Hindlimb muscle (tissue), 1 donor: ENCODE measurements at regions not wholly inside any gene's neighbourhood (a gene's known extent, or its start where the extent isn't known, plus 50 kb on each side); places are given as distances from the start of the nearest gene placed in this dataset.

ENCODE experiments used
- DNase-seq: peaks from one replicate; pipeline ENCODE4 v3.0.0-alpha.2; 2013

DNA sequence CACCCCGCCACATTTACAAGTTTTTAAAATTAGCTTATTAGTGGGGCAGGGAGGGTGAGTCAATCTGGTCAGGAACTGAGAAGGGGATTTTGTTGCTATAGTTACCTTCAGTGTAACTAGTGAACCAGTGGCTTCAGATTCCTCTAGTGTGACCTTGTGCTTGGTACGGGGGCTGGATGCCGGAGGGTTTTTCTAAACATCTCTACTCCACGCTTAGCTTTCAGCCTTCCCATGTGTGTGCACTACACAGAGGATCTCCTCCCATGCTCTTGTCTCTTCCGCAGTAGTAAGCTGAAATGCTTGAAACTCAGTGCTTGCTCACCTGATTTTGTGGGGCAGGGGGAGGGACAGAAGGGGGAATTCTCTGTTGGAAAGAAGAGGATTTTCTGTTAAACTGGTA, 67.9 kb upstream of the AKAP13 start:
- DNase-seq: no peak

DNA sequence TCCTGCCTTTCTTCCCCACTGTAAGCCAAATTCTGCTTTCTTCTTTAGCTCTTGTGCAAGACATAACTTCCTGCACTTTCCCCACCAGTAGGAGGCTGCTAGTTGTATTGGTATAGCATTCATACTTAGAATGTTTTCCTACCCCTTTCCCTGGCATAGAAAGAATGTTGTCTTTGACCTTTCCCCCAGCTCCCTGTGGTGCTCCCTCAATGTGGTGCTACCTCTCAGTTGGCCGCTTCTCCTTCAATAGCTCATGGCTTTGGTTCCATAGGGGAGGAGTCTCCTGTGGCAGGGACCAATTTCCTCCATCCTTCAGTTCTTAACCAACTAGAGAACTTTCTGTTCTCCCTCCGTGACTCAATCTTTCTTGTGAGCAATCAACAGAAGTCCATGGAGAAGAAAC, 67.5 kb upstream of the AKAP13 start:
- no peak for DNase-seq

DNA sequence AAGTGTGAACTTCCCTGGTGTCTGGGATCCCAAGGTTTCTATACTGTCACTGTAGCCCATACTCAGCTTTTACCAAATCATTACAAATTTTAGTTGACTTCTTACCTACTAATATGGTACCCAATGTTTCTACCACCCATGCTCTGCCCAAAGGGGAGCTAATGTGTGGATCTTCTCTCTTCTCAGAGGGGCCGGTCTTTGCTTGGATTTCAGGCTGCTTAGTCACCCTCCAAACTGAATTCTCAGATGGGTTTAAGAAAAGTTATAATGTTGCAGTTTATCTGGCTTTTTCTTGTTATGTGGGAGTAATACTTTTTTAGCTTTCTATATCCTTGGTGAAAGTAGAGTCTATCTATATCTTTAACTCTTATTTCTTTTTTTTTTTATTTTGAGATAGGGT, 67.1 kb upstream of the AKAP13 start:
- DNase-seq: no peak

DNA sequence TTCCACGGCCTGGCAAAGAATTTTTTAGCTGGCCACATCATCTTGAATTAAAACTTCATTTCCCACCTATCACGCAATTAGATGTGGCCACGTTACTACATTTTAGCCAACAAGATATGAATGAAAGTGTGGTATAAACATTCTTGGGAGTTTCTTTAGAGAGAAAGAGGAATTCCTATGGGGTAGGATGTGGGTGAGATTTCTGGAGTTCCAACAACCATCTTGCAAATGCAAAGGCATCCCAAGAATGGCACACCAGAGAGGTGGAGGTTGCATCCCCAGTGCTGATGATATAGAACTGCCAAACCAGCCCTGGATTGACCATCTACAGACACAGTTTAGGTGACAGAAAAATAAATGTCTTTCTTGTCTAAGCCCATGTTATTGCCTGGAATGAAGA, 66.3 kb upstream of the AKAP13 start:
- DNase-seq: no peak

DNA sequence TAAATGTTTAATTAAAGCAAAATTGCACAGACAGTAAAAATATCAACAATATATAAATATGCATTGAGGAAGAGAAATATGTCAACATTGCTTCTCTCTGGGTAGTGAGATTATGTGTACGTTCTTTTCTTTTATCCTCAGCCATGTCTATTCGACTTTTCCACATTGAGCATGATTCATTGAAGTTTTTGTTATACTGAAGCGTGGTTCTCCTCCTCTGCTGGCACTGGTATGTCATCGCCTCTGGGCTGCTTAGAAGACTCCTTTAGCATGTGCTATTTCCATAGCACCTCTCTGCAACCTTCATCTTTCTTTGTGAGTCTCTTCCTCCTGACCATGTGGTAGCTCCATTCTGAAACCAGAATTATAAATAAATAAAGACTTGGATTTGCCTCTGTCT, 65.8 kb upstream of the AKAP13 start:
- no peak for DNase-seq

DNA sequence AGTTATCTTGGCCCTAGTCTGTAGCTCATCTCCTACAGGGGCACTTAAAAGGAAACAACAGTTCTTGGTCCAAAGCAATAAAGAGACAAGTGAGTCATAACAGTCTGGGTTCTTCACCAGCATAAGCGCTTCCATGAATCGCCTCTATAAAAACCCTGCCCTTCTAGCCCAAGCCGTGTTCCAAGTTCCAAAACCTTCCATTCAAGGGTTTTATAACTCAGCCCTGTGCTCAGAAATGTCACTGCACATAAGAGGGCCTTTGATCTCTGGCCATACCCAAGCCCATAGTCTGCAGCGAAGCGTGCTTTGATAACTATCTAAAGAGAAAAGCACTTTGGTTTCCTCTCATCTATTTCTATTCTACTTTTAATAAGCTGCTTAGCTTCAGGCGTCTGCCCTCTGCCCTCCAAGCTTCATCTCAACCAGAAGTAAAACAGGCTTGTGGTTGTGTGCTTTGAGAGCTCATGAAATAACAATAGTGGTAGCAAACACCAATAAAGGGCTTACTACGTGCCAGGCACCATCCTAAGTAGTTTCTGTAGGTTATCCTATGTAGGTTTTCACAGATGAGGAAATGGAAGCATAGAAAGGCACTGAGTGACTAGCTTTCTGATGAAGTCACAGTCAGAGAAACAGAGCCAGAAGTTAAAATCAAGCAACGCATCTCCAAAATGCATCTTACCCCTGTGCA, 64.0 kb upstream of the AKAP13 start:
- DNase-seq: no peak

DNA sequence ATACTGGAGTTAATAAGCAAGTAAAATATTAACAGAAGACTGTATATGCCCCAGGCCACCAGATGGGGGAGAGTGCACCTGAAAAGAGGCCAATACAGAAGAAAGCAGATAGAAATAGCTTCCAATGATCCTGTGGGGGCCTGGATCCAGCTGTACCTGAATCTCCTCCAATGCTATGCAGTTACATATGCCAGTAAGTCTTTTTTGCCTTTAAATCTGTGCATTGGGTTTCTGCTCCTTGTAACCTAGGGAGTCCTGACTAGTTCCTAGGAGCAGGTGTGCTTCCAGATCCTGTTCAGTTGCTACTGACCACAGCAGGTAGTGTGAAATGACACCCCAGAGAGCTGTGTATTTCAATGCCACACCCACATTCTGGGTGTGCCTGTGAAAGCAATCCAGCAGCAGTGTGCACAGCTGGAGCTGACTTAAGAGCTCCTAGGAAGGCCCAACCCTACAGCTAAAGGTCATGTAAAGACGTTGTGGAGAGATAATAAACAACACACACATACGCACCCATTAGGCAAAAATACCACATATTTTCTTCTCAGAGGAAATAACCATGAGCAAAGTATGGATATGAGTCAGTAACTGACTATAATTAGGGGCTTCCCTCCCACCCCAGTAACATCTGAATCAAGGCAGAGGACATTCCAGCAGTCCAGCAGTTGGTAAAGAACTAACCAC, 62.2 kb upstream of the AKAP13 start:
- no peak for DNase-seq

DNA sequence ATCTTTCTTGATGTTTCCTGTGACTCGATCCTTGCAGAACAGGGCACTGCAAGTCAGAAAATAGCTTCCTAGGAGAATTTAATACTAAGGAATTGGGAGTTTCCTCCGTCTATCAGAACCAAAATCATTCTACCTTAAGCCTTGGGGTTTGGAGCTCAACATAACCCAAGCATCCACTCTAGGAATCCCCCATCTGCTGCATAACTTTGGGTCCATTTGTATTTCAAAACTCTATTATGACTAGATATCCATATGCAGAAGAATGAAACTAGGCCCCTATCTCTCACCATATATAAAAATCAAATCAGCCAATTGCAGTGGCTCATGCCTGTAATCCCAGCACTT, 61.7 kb upstream of the AKAP13 start:
- DNase-seq: no peak

DNA sequence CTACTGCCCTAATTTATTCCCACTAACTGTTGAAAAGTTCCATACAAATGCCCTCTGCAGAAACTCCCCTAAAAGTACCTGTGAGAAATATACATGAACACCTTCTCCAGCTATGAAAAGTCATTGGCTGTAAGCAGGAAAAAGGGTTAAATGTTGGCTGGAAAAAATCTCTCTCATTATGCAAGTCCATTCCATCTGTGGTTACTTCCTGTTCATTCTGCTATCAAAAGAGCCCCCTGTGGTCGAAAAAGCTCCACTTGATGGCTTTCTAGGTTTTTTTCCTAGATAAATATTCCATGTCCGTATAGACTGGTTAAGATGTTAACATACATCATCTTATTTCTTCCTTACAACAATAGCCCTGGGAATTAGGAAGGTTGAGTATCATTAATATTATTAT, 56.2 kb upstream of the AKAP13 start:
- DNase-seq: no peak

DNA sequence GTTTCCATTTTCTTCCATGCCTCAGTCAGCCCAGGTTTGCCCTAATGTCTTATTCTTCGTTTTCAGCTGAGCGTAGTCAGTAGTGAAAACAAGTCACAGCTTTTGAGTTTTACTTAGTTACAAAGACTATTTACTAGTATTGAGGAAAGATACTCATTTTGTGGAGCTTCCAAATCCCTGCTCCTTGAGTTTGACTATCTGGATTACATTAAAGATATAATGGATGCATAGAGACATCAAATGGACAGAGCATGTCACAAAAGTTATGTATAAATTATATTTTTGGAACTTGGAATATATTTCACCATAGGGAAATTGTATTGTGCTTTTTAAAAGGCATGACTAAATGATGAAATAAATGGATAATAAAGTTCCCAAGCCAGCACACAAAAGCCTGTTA, 54.6 kb upstream of the AKAP13 start:
- DNase-seq: no peak

DNA sequence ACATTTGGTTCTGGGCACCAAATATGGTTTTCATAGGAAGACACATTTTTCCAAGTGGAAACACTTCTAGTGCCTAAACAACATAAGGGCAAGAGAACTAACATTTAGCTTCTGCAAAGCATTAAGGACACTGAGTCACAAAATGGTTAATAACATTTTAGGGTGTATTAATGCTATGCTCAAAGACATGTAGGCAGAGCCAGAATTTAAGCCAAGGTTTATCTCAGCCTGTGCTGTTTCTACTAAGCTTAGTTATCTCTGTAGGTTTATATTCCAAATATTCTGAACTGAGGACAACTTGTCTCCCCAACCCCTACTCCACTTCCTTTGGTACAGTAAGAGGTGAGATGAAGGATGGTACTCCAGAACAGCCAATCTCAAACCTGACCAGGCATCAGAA, 54.1 kb upstream of the AKAP13 start:
- no peak for DNase-seq

DNA sequence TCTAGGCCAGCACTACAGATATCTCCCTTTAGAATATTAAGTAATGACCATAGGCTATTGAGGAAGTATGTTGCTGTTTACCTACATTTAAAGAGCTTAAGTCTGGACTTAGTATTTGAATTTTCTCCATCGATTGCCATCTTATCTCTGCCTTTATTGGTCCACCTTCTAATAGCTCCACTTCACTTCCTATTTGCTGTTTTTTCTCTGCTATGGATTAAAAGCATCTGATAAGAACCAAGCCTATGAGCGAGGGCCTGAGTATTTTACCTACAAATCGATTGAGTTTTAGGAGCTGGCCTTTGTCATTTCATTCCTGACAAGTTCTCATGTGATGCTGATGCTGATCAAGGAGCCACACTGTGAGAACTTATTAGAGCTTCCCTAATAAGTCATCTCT, 52.6 kb upstream of the AKAP13 start:
- no peak for DNase-seq

DNA sequence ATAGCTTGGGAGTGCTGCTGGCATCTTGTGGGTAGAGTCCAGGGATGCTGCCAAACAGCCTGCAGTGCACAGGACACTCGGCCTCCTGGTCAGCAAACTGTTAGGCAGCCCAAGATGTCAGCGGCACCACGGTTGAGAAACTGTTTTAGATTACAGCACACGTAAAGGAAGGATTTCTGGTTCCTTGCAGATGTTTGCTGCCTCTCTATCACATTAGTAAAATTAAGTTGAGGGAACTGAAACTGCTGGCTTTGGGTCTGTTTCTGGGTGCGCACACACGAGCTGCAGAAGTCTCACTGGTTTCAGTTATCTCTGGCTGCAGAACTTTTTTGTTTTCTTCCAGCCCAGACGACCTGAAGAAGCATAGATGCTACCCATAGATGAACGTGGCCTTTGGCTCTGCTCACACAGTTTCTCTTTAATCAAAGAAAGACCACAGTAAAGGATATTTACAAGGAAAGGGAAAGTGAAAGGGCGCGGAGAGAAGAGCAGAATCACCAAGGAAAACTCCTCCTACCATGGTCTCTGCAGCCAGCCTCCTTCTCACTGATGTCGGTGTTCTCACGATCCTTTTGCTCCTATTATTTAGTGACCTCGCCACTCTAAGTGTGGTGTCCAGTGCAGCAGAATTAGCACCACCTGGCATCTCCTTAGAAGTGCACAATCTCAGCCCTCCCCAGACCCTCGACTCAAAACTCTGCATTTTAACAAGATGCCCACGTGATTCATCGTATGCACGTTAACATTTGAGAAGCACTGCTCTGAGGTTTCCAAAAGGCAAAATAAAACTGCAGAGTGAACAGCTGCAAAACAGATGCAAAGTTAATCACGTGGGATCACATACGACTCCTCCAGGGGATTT, 50.6 kb upstream of the AKAP13 start:
- DNase-seq: peak; percentile 78
